ENCODE measurements at regions not wholly inside any gene's neighbourhood (a gene's known extent, or its start where the extent isn't known, plus 50 kb on each side); places are given as distances from the start of the nearest gene placed in this dataset.
"Not testable (repeated sequence)": the region's sequence is repeated elsewhere in the genome, so short reads cannot be mapped to it uniquely, and the experiment has no call there.

GRCh38 chr6:43936476-43936875 lies 166.5 kb downstream of the VEGFA start:
- no peak for DNase-seq
- intact Hi-C loops (cut with DNase I): no loop called here

GRCh38 chr6:43935921-43936439 lies 166.0 kb downstream of the VEGFA start:
- intact Hi-C loops (cut with DNase I): no loop called here
- DNase-seq: no peak
- no peak for ATAC-seq (ENCODE audit: poor library complexity)

More at GRCh38 chr6:43936476-43936875, 166.5 kb downstream of the VEGFA start:
- no peak for ATAC-seq (ENCODE audit: poor library complexity)

GRCh38 chr6:43934803-43935602 lies 165.0 kb downstream of the VEGFA start:
- intact Hi-C loops (cut with DNase I): no loop called here
- no peak for DNase-seq
- no peak for ATAC-seq (ENCODE audit: poor library complexity)

GRCh38 chr6:43934183-43934802 lies 164.3 kb downstream of the VEGFA start:
- intact Hi-C loops (cut with DNase I): no loop called here
- ATAC-seq (ENCODE audit: poor library complexity) (no peak), DNase-seq (no peak)

- DNase-seq (no peak), ATAC-seq (ENCODE audit: poor library complexity) (no peak)
- intact Hi-C loops (cut with DNase I): no loop called here
These were observed 163.3 kb downstream of the VEGFA start for GRCh38 chr6:43933148-43933885.

- ATAC-seq (ENCODE audit: poor library complexity) (no peak), DNase-seq (no peak)
- intact Hi-C loops (cut with DNase I): no loop called here
These were observed 162.5 kb downstream of the VEGFA start for GRCh38 chr6:43932259-43933147.

GRCh38 chr6:43931201-43931600 lies 161.2 kb downstream of the VEGFA start:
- intact Hi-C loops (cut with DNase I): no loop called here
- DNase-seq (no peak), ATAC-seq (ENCODE audit: poor library complexity) (no peak)

- ATAC-seq (ENCODE audit: poor library complexity) (no peak), DNase-seq (no peak)
- intact Hi-C loops (cut with DNase I): no loop called here
These were observed 160.6 kb downstream of the VEGFA start for GRCh38 chr6:43930440-43931154.

- DNase-seq (no peak), ATAC-seq (ENCODE audit: poor library complexity) (no peak)
- intact Hi-C loops (cut with DNase I): no loop called here
These were observed 159.5 kb downstream of the VEGFA start for GRCh38 chr6:43929511-43929910.

- intact Hi-C loops (cut with DNase I): no loop called here
- DNase-seq: no peak
- no peak for ATAC-seq (ENCODE audit: poor library complexity)
These were observed 157.7 kb downstream of the VEGFA start for GRCh38 chr6:43927532-43928210.

- DNase-seq: no peak
- ATAC-seq (ENCODE audit: poor library complexity): peak; percentile 51
- intact Hi-C loops (cut with DNase I): no loop called here
These were observed 156.9 kb downstream of the VEGFA start for GRCh38 chr6:43926634-43927531.

- DNase-seq; intact Hi-C loops (cut with DNase I); ATAC-seq (ENCODE audit: poor library complexity): not testable (repeated sequence)
These were observed 155.7 kb downstream of the VEGFA start for GRCh38 chr6:43925636-43926139.

GRCh38 chr6:43924222-43924702 lies 154.3 kb downstream of the VEGFA start:
- DNase-seq: no peak
- no peak for ATAC-seq (ENCODE audit: poor library complexity)
- intact Hi-C loops (cut with DNase I): no loop called here

- intact Hi-C loops (cut with DNase I): no loop called here
- DNase-seq (no peak), ATAC-seq (ENCODE audit: poor library complexity) (no peak)
These were observed 153.6 kb downstream of the VEGFA start for GRCh38 chr6:43923376-43924221.
